ENCODE measurements at regions not wholly inside any gene's neighbourhood (a gene's known extent, or its start where the extent isn't known, plus 50 kb on each side); places are given as distances from the start of the nearest gene placed in this dataset.

DNA sequence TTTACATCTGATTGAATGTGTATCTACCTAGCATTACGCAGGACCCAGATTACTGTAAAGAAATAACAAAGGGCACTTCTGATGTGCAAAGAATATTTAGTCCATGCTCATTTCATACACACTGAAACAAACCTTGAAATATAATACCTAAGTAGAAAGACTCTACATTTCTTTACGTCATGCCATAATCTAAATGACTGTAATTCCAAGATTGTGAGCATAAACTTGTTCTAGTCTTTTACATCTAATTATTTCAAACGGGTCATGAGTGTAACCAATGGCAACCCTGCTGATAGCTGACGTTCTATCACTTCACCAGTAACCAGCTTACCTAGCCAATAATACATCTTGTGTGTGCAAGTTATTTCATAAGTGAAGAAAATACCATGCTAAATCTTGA is 433.8 kb downstream of the PRKD1 start:
- no peak for TF ChIP-seq CTCF (IDR thresholded peaks at IDR 0.05; ENCODE audit: low read depth, low read length, missing control alignments)
- Histone ChIP-seq H3K27me3 (replicated peaks) (no peaks in the 10 kb centered on the region), H3K27ac (no peak overlapping the region), H3K4me3 (ENCODE audit: low read depth, low read length) (no peak overlapping the region), H3K36me3 (replicated peaks) (no peaks in the 10 kb centered on the region)
- in situ Hi-C loops (cut with HindIII; ENCODE audit: low pct_ligation_motif_present, low sequenced_read_pairs) = no loop called here
- no peak for DNase-seq

- H3K4me3 ChIP-seq (ENCODE audit: low read depth, low read length) = no peak overlapping the region
- in situ Hi-C loops (cut with HindIII; ENCODE audit: low pct_ligation_motif_present, low sequenced_read_pairs) = no loop called here
- no peak for TF ChIP-seq CTCF (IDR thresholded peaks at IDR 0.05; ENCODE audit: low read depth, low read length, missing control alignments)
Observed at GRCh38 chr14:29494312-29494711, 433.3 kb downstream of the PRKD1 start.

GRCh38 chr14:29503903-29504302 is 423.7 kb downstream of the PRKD1 start:
- no peak overlapping the region for H3K4me3 ChIP-seq (ENCODE audit: low read depth, low read length)
- H3K27ac ChIP-seq = no peak overlapping the region
- no peak for DNase-seq
- H3K27me3 ChIP-seq (replicated peaks) = no peaks in the 10 kb centered on the region
- H3K36me3 ChIP-seq (replicated peaks) = no peaks in the 10 kb centered on the region
- no peak for TF ChIP-seq CTCF (IDR thresholded peaks at IDR 0.05; ENCODE audit: low read depth, low read length, missing control alignments)
- in situ Hi-C loops (cut with HindIII; ENCODE audit: low pct_ligation_motif_present, low sequenced_read_pairs) = no loop called here

More at GRCh38 chr14:29494312-29494711, 433.3 kb downstream of the PRKD1 start:
- no peak overlapping the region for H3K27ac ChIP-seq
- no peak for DNase-seq
- no peaks in the 10 kb centered on the region for H3K27me3 ChIP-seq (replicated peaks)
- no peaks in the 10 kb centered on the region for H3K36me3 ChIP-seq (replicated peaks)

DNA sequence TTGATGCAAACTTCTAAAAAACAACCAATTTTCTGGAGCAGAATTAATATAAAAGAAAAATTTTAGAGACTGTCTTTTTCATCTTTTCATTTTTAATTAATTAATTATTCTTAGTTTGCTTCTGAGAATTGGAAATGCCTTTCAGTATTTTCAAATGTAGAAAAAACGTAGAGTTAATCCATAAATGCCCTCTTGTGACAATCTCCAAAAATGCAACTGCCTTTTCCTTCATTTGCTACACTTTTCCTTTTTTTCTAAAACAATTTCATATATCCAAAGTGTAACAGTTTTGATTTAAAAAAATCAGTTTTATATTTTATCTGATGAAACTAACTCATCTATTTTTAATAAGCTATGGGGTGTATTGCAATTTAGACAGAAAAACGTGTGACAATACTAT is 409.3 kb downstream of the PRKD1 start:
- in situ Hi-C loops (cut with HindIII; ENCODE audit: low pct_ligation_motif_present, low sequenced_read_pairs) = no loop called here
- TF ChIP-seq CTCF (IDR thresholded peaks at IDR 0.05; ENCODE audit: low read depth, low read length, missing control alignments) = peak; percentile 18
- no peak overlapping the region for H3K27ac ChIP-seq
- H3K27me3 ChIP-seq (replicated peaks) = no peaks in the 10 kb centered on the region
- H3K36me3 ChIP-seq (replicated peaks) = no peaks in the 10 kb centered on the region
- DNase-seq = no peak
- H3K4me3 ChIP-seq (ENCODE audit: low read depth, low read length) = no peak overlapping the region

DNA sequence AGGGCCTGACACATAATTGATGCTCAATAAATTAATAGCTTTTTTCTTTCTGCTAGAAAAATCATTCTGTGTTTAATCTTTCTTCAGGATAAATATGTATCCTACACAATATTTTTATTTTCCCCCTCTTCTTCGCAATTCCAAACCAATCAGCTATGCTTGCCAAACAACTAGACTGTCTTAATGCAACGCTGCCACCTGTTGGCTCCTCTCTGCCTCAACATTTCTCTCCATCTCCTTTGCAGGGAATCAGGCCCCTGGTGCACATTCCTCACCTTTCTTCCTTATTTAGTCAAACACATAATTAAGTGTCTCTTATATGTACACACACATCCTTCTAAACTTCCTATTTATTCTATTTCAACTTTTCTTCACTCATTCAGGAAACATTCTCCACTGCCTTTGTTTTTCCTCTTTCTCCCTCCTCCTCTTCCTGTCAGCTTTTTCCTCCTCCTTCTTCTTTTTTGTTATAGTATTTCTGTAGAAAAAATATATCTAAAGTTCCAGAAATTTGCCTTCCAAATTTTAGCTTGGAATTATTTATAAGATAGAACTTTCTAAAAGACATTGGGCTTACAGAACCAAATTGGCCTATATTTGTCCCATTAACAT is 406.0 kb downstream of the PRKD1 start:
- DNase-seq = no peak
- H3K36me3 ChIP-seq (replicated peaks) = no peaks in the 10 kb centered on the region
- in situ Hi-C loops (cut with HindIII; ENCODE audit: low pct_ligation_motif_present, low sequenced_read_pairs) = no loop called here
- H3K4me3 ChIP-seq (ENCODE audit: low read depth, low read length) = no peak overlapping the region
- peak; percentile 72 for TF ChIP-seq CTCF (IDR thresholded peaks at IDR 0.05; ENCODE audit: low read depth, low read length, missing control alignments)
- H3K27ac ChIP-seq = no peak overlapping the region
- H3K27me3 ChIP-seq (replicated peaks) = no peaks in the 10 kb centered on the region

Data from brain microvascular endothelial cell (primary cell).